Stimulated activated CD8-positive, alpha-beta memory T cell treated with anti-CD3 and anti-CD28 coated beads, Interleukin-4, amount 100 ng/mL, for 1 hour (primary cell): ENCODE measurements at regions not wholly inside any gene's neighbourhood (a gene's known extent, or its start where the extent isn't known, plus 50 kb on each side); places are given as distances from the start of the nearest gene placed in this dataset.
"Not testable (repeated sequence)": the region's sequence is repeated elsewhere in the genome, so short reads cannot be mapped to it uniquely, and the experiment has no call there.

Experiments
- DNase-seq, 2 donors: peaks; one replicate each; pipeline ENCODE4 v3.0.0-alpha.2; 2020; ENCODE audit warnings: low read depth in 2 of 2, low spot score in 1 of 2

- DNase-seq = no peak
Measured at GRCh38 chr14:30218907-30219306, 291.3 kb upstream of the PRKD1 start.

- DNase-seq = no peak
Measured at GRCh38 chr14:30221546-30221945, 293.9 kb upstream of the PRKD1 start.

DNA sequence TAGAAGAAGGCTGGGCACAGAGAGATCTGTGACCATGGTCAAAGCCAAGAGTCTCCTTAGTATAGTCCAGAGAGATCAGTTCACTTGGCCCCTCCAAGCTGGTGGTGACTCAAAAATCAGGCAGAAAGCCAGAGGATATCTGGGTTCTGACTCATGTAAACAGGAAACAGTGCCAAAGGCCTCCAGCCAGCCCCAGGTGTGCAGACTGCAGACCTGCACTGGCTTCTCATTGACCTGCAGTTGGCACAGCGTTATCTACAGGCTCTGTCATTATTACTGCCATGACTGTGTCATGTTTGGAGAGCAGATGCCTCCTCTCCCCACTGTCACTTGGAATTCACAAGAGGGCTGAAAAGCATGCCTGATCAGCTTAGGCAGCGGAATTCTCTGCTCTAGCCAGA is 295.7 kb upstream of the PRKD1 start:
- DNase-seq = no peak

DNA sequence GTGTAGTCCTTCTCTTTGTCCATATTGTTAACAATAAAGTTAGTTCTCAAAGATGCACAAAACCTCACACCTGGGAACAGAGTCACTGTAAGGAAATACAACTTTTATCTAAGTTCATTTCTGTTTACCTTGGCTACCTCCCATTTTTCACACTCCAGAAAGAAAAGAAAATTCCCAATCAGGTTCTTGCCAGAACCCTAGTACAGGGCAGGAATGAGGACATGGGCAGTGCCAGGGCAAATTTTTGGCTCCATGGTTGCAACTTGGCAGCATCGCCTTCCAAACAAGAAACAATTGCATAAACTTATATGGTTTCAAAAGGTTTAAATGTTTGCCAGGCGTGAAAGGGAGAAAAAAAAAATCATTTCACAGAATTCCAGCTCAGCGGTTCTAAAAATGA is 296.3 kb upstream of the PRKD1 start:
- no peak for DNase-seq

DNA sequence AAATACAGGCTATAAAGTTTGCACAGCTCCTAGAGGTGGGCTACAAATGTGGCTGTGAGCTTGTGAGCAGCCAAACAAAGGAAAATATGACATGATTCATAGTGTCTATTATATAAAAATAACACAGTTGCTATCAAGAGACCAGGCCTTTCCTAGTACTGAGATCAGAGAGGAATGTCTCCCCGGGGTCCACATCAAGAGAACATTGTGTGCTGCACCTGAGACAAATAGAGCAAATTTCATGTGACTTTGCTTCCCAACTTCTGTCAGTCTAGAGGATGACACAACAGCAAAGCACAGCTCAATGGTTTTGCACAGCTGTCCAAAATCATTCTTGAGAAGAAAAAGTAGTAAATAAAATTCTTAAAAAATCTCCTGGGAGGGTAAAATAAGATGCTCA is 297.5 kb upstream of the PRKD1 start:
- no peak for DNase-seq

- DNase-seq = no peak
Measured at GRCh38 chr14:30227436-30227835, 299.8 kb upstream of the PRKD1 start.

DNA sequence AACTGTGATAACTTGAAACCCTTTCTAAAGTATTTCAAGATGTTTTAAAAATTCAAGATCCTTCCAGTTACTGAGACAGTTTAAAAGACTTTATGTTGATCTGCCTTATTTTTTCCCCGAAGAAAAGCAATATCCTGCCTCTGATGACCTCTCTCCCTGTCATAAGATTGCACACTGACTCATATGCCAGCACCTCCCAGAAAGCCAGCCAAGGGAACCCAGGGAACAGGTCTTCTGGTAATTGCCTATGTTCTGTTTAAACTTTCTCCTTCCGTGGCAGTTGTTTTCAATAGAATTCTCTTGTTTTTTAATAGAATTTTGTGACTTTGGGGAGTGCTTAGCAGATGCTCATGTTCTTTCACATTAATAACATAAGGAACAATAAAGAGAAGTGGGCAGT is 300.2 kb upstream of the PRKD1 start:
- no peak for DNase-seq

DNA sequence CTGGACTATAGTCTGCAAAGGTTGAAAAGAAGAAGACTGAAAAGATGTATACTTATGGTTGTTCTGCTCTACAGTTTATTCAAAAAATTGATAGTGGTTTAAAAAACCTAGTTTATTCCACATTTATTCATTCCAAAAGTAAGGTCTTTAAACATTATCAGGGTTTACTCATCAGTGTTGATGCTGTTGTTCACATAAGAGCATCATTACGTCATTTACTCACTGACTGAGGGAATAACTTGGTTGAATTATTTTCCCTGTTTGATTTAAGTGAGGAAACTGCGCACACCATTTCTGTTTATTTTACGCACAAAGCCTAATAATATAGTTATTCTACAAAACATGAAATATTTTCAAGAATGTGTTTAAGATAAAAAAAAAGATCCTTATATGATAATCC is 303.1 kb upstream of the PRKD1 start:
- no peak for DNase-seq

- no peak for DNase-seq
Measured at GRCh38 chr14:30234966-30235365, 307.3 kb upstream of the PRKD1 start.

DNA sequence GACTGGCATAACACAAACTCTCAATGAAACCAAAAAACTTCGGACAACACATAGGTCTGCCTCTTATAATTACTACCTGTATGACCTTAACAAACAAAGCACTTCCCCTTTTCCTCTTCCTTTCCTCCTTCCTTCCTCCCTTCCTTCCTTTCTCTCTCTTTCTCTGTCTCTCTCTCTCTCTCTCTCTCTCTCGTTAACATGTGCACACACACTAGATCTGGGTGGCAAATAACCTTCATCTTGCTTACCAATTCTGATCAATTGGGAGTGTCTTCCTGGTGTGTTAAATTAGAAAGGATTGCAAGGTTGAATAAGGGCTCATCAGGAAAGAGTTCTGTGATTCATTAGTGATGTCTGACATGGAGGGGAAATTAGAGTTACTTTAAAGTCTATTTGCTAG is 307.8 kb upstream of the PRKD1 start:
- DNase-seq = no peak

- DNase-seq = no peak
Measured at GRCh38 chr14:30238936-30239335, 311.3 kb upstream of the PRKD1 start.

- no peak for DNase-seq
Measured at GRCh38 chr14:30240018-30240417, 312.4 kb upstream of the PRKD1 start.

- DNase-seq = no peak
Measured at GRCh38 chr14:30240685-30241084, 313.0 kb upstream of the PRKD1 start.

DNA sequence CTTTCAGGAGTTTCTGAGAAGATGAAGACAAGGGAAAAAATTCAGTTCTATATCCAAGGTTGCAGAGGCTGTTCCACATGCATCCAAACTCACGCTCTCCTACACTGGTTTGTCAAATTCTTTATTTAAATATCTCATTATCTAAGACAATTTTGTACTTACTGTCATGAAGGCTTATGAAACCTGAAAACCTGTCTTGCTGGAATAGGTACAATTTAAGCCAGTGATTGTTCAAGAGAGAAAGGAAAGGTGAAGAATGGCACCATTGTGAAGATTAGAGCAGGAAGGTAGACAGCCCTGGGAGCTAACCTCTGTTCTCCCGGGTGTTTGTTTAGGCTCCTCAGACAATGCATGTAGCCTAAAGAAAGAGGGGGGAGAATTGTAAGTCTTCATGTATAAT is 315.1 kb upstream of the PRKD1 start:
- no peak for DNase-seq

DNA sequence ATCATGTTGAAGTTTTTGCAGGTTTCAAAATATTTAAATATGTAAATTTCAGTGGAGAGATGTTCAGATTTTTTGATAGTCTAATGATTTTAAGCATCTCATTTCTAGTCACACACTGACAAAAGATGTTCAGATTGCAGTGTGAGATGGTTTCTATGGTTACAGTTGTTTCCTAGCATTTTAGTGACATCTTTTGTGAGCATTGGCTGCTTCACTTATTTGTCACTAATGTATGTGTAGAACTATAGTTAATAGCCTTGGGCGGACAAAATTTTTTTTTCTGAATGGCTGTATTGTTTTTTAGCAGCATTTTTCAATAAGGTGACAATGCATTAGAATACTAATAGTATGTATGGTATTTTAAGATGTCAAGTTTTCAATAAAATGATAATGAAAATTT is 315.6 kb upstream of the PRKD1 start:
- no peak for DNase-seq

DNA sequence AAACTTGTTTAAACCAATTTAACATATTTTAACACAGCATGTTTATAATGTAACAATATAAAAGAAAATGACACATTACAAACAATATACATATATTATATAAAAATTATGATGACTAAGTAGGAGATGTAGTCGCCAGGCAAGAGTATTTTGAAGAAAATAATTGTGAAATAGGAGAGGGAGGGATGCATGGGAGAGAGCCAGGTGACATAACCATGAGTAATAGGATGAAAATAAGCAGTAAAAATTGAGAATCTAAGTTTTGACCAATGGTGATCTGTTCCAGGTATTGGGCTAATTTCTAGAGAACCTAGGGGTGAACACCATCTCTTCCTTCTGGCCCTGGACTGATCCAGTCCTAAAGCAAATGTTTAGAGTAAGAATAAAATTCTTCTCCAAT is 315.2 kb upstream of the G2E3 start:
- no peak for DNase-seq

- DNase-seq = not testable (repeated sequence)
Measured at GRCh38 chr14:30244348-30244747, 314.6 kb upstream of the G2E3 start.

GRCh38 chr14:30251017-30251416 is 307.9 kb upstream of the G2E3 start:
- DNase-seq = no peak

- DNase-seq = no peak
Measured at GRCh38 chr14:30251557-30252100, 307.3 kb upstream of the G2E3 start.

DNA sequence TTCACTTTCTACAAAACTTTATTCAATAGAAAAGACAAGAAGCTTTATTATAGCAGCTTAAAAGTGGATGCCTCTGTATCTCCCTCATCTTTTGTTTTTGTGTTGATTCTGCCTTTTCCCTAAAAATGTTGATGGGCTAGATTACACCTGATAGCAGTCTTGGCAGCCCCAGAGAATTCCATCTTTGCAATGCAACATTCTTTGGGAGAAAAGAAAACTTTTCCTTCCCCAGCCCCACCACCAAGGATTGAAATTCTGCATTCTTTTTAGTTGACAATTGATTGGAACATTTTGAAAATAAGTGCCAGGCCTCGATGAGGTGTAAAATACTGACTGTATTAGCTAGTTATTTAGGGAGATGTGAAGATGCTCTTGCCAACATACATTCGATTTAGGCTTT is 306.8 kb upstream of the G2E3 start:
- no peak for DNase-seq

- DNase-seq = no peak
Measured at GRCh38 chr14:30252783-30253674, 305.9 kb upstream of the G2E3 start.

DNA sequence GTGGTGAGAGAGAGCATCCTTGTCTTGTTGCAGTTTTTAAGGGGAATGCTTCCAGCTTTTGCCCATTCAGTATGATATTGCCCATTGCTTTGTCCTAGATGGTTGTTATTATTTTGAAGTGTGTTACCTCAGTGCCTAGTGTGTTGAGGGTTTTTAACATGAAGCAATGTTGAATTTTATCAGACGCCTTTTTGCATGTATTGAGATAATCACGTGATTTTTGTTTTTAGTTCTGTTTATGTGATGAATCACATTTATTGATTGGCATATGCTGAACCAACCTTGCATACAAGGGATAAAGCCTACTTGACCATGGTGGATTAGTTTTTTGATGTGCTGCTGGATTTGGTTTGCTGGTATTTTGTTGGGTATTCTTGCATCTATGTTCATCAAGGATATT is 302.3 kb upstream of the G2E3 start:
- DNase-seq = no peak
